Fibroblast of the conjunctiva (primary cell): ENCODE measurements at regions not wholly inside any gene's neighbourhood (a gene's known extent, or its start where the extent isn't known, plus 50 kb on each side); places are given as distances from the start of the nearest gene placed in this dataset.
"Not testable (repeated sequence)": the region's sequence is repeated elsewhere in the genome, so short reads cannot be mapped to it uniquely, and the experiment has no call there.

ENCODE experiments used
- DNase-seq: peaks from one replicate; pipeline ENCODE4 v3.0.0-alpha.2; 2010; ENCODE audit warnings: low read depth

DNA sequence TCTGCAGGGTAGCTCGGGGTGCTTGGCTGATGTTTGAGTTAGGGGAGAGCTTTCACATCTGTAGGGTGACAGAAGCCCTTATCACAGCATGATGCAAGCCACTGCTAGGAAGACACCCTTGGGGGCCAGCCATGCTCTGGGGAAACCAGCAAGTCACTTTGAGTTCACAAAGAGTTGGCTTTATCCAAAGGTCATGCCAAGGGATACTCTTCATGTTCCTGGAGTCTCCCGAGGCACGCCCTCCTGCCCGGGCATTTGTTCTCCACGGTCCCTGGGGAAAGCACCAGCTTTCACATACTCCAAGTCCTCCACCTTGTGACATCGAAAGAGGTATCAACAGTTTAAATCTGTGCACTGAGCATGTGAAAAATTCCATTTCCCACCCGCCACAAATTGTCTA, 227.7 kb downstream of the VAPA start:
- DNase-seq = no peak

DNA sequence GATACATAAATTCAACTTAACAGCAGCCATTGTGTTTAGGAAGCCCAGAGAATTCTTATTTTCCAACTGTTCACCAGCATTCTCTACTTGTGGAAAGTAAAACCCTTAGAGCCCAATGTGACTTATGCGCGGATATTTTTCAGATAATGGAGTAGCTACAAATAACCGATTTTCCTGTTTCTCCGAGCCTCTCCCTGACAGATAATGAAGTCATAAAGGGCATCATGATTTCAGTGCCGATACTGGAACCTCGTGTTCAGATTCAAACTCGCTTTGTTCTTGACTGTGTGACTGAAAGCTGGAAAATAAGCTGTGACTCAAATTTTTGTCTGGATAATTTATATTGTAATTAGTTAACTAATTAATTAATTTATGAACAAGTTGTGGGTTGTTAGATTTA, 228.2 kb downstream of the VAPA start:
- DNase-seq = no peak

GRCh38 chr18:10142496-10143160, 228.8 kb downstream of the VAPA start:
- DNase-seq = no peak

GRCh38 chr18:10143596-10143995, 229.8 kb downstream of the VAPA start:
- DNase-seq = no peak

GRCh38 chr18:10145546-10145945, 231.7 kb downstream of the VAPA start:
- no peak for DNase-seq

GRCh38 chr18:10147226-10147625, 233.4 kb downstream of the VAPA start:
- no peak for DNase-seq

- DNase-seq = no peak
Observed at GRCh38 chr18:10147752-10148151, 233.9 kb downstream of the VAPA start.

DNA sequence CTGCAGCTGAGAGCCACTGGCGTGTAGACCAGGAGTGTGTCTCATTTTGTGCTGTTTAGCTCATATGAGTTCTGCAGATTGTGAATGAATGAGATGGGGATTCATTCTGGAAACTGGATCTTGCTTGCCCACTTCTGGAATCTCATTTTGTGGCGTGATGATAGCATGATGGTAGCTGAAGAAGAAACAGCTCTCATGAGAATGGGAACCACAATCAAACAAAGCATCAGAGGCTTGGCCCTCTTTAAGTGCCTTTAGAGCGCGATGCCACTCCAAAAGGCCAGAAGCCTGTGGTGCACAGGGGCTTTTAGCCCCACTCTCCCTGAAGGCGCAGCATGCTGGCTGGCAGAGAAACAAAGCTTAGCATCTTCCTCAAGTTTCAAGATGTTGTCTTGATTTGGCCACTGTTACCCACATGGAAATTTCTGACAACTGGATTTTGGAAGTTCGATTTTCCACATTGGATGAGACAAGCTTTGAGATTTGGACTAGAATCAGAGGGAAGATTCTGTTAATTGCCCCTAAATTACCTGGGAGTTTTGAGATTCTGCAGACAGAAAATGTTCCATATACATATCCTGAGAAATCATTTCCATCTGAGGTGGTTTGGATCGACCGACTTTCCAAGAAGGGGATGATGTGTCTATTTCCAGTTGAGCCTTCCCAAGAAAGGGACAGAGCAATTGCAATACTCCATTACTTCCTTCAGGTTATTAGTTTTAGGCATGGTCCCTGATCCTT, 234.5 kb downstream of the VAPA start:
- no peak for DNase-seq

DNA sequence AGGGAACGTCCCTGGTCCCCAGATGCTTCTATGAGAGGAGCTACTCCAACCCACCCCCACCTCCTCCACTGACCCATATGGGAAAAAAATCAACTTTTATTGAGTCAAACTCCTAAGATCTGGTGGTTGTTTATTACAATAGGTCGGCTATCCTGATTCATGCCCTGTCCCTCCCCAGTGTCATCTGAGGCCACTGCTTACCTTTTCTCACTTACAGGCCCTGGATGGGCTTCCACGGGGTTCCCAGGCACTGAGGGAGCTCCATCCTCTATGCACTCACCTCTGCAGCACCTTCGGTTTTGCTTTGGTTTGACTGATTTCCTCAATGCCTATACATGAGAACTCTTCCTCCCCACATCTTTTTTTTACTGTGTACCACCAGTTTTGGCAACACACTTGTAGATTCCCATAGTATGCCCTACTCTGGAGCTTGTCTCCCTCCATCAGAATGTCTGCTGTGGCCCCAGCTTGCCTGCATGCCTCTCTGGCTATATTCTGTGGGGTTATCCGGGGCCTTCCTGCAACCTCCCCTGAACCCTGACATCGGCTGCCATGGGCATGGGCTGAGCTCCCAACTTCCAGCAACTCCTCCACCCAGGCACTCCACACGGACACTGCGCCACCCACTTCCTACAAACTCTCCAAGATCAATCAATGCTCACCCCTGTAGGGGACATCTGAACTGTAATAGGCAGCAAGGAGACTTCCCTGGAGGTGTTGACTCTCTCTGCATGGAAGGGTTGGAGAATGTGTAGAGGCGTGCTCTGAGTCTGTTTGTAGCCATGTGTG, 236.1 kb downstream of the VAPA start:
- DNase-seq = no peak

DNA sequence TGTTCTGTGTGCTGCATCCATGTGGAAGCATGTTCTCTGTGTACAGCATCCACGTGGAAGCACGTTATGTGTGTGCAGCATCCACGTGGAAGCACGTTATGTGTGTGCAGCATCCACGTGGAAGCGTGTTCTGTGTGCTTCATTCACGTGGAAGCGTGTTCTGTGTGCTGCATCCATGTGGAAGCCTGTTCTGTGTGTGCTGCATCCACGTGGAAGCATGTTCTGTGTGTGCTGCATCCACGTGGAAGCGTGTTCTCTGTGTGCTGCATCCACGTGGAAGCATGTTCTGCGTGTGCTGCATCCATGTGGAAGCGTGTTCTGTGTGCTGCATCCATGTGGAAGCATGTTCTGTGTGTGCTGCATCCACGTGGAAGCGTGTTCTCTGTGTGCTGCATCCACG, 236.8 kb downstream of the VAPA start:
- DNase-seq = not testable (repeated sequence)

DNA sequence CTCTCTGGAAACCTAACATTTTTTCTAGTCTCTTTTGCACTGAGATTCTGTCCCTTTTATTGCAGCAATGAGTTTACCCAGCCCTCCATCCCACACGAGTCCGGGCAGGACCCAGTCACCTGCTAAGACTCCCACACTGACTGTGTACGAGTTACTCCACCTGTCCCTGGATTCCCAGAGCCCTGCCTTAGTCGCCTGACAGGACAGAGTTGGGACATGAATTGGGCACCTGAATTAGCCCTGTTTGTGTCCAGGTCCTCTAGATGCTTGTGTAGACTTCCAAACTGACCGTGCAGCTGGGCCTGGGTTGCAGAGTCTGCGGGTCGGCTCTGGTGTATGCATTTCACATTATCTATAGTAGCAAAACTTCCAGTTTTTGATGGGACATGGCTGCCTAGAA, 238.7 kb downstream of the VAPA start:
- no peak for DNase-seq

DNA sequence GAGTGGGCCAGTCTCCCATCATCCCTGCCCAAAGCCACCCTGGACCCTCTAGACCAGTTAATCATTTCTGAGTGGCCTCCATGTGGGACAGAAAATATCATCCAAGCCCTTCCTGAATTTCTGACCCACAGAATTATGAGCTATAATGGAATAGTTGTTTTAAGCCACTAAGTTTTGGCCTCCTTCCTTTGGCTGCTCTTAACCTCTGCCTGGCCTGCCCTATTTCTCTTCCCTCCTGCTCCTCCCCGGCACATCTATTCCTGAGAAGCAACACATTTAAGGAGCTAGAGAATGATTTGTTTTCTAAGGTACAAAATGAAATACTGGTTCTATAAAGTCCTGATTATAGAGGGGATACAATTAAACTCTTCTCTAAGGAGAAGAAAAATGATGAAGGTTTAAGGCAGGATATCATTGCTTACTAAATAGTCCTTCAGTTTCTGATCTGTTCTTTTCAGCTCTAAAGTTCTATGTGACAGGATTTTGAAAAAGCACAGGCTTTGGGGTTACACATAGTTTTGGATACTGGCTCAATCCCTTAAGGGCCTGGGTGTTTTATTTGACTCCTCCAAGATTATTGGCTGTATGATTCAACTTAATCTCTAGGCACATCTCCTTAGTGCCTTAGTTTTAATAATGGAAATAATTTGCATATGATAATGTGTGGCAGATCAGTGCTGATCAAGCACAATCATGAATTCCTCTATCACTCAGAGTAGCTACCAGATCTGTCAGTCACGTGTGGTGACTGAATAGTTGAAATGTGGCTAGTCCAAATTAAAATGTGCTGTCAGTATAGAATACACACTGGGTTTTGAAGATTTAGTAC, 240.3 kb downstream of the VAPA start:
- no peak for DNase-seq

DNA sequence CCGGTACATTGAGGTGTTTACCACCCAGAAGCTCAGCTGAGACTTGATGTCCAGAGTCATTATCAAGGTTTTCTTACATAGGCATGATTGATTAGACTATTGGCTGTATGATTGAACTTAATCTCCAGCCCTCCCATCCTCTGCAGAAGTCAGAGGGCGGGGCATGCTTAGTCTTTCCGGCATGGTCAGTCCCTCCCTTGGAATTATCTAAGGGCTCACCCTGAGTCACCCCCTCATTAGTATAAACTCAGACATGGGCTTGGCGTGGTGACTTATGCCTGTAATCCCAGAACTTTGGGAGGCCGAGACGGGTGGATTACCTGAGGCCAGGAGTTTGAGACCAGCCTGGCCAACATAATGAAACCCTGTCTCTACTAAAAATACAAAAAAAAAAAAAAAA, 243.9 kb downstream of the VAPA start:
- no peak for DNase-seq

DNA sequence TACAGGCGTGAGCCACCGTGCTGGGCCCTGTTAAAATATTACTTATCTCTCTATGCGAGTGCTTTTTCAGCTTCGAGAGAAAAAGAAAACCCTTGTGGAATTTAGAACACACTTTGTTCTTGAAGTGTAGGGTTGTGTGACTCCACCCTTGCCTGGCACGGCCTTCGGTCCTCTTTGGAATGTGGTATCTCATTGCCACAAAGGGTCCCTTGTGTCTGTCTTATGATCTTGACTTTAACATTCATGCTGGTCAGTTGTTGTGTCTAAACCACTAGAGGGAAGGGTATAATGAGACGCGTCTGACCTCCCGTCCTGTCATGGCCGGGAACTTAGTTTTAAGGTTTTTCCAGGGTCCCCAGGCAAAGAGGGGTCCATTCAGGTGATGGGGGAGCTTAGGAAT, 246.4 kb downstream of the VAPA start:
- DNase-seq = no peak

DNA sequence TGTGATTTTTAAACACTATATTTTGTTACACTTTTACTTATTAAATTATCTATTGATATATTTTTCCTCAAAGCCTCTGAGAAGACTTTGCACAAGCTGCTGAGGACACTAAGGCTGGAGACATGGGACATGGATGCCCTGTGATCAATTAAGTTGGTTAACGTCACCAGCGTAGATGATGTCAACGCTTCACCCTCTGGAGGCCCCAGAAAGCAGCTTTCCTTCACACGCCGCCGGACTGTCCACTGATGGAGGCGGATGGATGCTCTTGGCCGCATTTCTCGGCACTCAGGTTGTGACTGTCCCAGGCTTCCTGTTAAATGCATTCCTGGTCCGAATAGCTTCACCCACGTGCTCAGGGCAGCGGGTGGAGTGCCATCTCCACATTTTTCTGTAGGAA, 247.5 kb downstream of the VAPA start:
- no peak for DNase-seq

DNA sequence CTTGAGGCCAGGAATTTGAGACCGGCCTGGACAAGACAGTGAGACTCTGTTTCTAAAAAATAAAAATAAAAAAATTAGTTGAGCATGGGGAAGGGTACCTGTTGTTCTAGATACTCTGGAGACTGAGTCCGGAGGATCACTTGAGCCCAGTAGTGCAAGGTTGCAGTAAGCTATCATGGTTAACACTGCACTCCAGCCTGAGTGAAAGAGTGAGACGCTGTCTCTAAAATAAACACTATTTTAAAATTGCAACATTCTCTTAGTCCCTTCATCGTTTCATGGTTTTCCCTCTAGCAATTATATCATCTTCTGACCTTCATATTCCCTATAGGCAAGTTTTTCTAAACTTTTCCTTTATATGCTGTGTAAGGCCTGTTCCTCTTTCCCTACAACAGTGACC, 248.5 kb downstream of the VAPA start:
- DNase-seq = no peak

DNA sequence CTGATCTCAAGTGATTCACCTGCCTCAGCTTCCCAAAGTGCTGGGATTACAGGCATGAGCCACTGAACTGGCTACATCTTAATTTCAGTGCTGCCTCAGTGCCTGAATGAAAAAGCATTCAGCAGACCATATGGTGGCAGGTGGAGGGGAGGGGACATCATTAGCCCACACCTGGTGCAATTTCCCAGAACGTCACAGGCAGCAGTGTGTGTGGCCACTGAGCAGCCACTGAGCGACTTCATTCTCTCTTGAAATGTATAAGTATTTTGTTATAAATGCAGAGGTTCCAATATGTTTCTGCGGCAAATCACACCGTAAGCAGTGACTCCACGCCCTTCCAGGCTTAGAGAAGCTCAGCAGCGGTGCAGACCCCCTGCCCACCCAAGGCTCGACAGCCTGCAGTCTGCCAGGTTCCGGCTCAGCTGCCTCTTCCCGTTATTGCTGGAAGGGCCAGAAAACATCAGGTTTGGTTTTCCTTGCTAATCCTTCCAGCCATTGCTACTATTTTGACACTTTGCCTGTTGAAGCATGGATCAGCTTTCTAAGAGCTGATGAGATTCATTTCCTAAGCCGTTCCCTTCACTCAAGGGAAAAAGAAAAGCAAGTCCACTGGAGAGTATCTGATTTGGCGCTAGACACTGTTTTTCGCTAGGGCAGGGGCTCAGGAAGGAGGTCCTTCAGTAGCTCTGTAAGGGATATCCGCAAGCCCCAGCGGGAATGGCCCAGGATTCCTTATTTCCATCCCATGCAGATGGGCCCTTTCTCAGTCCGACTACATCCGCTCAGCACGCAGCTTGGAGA, 250.7 kb downstream of the VAPA start:
- no peak for DNase-seq

- no peak for DNase-seq
Observed at GRCh38 chr18:10166164-10166807, 252.5 kb downstream of the VAPA start.

DNA sequence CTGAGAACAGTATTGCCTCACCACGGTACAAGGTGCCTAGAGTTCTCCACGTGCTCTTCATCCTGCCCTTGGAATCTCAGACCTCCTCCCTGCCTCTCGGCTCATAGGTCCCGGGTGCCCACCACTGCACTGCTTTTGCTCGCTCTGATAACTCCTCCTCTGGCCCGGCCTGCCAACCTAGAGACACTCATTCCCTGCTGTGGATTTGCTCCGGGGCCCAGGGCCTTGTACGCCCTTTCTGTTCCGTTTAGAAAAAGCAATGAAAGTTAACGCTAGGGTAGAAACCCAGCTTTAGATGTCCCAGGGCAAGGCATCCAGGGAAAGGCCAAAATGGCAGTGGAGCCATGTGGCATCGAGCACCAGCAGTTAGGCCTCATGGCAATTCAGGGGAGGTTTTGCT, 253.9 kb downstream of the VAPA start:
- no peak for DNase-seq

DNA sequence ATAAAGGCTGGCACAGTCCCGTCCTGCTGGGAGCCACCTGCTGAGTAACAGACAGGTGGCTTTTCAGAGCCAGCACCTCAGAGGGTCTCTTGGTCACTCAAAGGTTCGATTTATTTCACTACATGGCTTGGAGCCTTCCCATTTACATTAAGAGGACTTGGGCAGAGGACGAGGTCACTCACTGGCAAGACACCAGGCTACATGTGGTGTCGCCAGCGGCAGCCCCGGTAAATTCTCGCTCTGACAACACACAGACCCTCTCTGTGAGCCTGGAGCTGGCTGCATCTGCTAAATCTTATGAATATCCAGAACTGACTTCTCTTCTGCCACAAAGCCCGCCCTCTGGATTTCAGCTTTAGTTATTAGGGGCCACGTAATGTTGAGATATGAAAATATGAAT, 254.7 kb downstream of the VAPA start:
- no peak for DNase-seq

- DNase-seq = peak; percentile 63
Observed at GRCh38 chr18:10169064-10169562, 255.3 kb downstream of the VAPA start.
